ENCODE measurements at regions not wholly inside any gene's neighbourhood (a gene's known extent, or its start where the extent isn't known, plus 50 kb on each side); places are given as distances from the start of the nearest gene placed in this dataset.

DNA sequence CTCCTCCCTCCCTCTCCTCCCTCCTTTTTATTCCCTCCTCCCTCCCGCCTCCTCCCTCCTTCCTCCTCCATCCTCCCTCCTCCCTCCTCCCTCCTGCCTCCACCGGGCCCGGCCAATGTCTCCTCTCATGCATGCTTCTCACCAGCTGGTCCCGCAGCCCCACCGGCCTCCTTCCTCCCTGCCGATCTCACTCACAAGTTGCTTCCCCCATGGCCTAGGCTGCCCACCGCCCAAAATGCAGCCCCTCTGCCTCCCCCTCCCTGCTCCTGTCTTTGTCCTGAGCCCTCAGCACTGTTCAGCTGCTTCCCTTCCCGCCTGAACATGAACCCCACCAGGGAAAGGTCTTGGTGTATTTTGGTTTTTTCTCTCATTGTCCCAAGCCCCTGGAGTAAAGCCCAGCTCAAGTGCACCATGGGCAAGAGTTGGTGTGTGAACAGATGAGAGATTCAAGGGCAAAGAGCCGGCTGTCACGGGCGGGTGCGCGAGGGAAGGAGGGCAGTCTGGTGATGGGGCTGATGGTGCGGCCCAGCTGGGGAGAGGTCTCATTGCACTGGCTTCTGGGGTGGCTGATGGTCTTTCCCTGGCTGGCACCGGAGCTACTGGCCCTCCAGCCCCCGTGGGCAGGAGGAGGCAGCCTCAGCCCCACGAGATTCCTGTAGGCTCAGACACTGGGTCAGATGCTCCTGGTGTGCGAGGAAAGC lies 117.6 kb downstream of the TWIST2 start:
- Histone ChIP-seq H3K4me2 (ENCODE audit: low read depth, low read length, poor library complexity, severe bottlenecking) (no peak overlapping the region), H3K9me3 (ENCODE audit: insufficient read depth, low read length) (no peaks in the 10 kb centered on the region), H4K20me1 (ENCODE audit: low read depth, low read length) (no peaks in the 10 kb centered on the region), H3K9ac (ENCODE audit: low read length) (no peak overlapping the region), H3K36me3 (ENCODE audit: low read length) (no peaks in the 10 kb centered on the region), H3K9me2 (replicated peaks; ENCODE audit: insufficient read depth, low read length) (no peaks in the 10 kb centered on the region), H2AFZ (ENCODE audit: low read depth, low read length, severe bottlenecking) (no peak overlapping the region), H3K27me3 (ENCODE audit: low read length) (no peaks in the 10 kb centered on the region), H3K4me3 (ENCODE audit: insufficient read depth, low read length, poor library complexity, severe bottlenecking) (no peak overlapping the region), H3K79me2 (ENCODE audit: insufficient read depth, low read length) (no peaks in the 10 kb centered on the region), H3F3A (ENCODE audit: insufficient read depth) (no peaks in the 10 kb centered on the region), H3K27ac (ENCODE audit: low read depth, low read length) (no peak overlapping the region)
- TF ChIP-seq CTCF (IDR thresholded peaks at IDR 0.05; ENCODE audit: insufficient read depth, low read length, poor library complexity, severe bottlenecking), result no peak

DNA sequence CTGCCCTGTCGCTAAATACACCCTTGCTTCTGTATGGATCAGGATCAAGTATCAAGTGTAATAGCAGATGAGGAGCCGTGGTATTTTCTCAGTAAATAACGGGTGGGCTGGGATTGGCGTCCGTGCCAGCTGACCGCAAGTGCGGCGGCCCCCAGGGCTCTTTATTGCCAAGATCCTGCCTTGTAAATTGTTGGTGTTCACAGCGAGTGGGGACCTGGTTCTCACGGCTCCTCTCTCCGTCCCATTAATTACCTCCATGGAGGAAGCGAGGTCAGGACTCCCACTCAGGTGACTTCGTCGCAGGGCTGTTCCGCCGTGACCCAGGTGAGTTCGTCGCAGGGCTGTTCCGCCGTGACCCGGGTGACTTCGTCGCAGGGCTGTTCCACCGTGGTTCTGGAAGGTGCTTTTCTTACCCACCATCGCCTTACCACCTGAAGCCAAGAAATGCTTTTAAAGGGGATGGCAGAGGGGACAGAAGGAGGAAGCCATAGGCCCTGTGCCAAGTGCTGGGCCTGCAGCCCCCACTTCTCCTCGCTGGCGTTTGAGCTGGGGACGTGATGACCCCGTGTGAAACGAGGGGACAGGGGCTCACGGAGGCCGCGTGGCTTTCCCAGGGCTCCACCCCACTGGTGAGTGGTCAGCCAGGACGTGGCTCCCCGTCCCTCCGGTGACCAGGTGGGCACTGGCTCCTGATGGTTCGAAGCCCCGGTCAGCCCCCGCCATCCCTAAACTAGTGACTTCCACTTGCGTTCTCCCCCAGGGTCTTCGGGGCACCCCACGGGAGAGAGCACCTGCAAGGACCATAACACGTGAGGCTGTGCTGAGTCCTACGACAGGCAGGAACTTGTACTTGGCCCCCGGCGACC lies 118.4 kb downstream of the TWIST2 start:
- Histone ChIP-seq H3K27ac (ENCODE audit: low read depth, low read length) (no peak overlapping the region), H3K9ac (ENCODE audit: low read length) (no peak overlapping the region), H3K36me3 (ENCODE audit: low read length) (no peaks in the 10 kb centered on the region), H3K79me2 (ENCODE audit: insufficient read depth, low read length) (no peaks in the 10 kb centered on the region), H3F3A (ENCODE audit: insufficient read depth) (no peaks in the 10 kb centered on the region), H3K4me3 (ENCODE audit: insufficient read depth, low read length, poor library complexity, severe bottlenecking) (no peak overlapping the region), H4K20me1 (ENCODE audit: low read depth, low read length) (no peaks in the 10 kb centered on the region), H3K9me3 (ENCODE audit: insufficient read depth, low read length) (no peaks in the 10 kb centered on the region), H2AFZ (ENCODE audit: low read depth, low read length, severe bottlenecking) (no peak overlapping the region), H3K9me2 (replicated peaks; ENCODE audit: insufficient read depth, low read length) (no peaks in the 10 kb centered on the region), H3K4me2 (ENCODE audit: low read depth, low read length, poor library complexity, severe bottlenecking) (no peak overlapping the region), H3K27me3 (ENCODE audit: low read length) (no peaks in the 10 kb centered on the region)
- TF ChIP-seq EZH2phosphoT487 (conservative IDR thresholded peaks at IDR 0.05; ENCODE audit: low read length), result no peak
- no peak for TF ChIP-seq CTCF (IDR thresholded peaks at IDR 0.05; ENCODE audit: insufficient read depth, low read length, poor library complexity, severe bottlenecking)

DNA sequence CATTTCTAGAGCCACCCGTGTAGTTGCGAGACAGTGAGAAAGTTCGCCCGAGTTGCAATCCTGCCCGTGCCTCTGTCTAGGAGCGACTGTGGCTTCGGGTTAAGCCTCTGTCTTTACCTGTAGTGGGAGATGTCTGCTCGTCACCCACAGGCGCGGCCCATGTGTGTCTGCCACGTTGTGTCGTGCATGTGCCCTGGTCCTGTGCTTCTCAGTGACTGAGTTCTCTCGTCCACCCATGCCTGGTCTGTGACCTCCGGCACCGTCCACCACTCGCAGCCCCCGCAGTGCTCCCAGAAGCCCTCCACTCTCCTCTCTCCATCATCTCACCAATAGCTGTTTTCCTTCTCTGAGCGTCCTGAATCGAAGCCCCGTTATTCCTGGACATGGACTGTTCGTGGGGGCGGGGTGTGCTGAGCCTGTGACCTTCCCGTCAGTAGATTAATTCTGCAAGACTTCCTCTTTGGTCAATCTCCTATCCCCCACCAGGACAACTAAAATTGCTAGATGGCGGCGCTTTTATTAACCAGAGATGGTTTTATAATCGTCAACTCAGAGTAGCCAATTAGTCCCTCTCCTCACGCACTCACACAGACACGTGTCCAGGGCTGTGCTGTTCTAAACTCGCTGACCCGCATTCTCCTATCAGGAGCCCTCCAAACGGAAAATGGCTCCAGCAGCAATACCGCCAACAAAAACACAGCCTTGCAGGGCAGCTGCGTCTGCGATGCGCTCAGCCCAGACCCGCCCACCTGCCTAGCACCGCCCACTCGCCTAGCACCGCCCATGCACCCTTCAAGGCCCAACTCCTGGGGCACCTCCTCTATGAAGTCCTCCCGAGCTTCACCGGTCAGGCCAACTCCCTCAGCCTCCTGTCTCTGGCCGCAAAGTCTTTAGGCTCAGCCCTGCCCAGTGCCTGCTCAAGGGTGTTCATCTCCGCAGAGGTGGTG lies 119.4 kb downstream of the TWIST2 start:
- H3K9me2 ChIP-seq (replicated peaks; ENCODE audit: insufficient read depth, low read length), result no peaks in the 10 kb centered on the region
- H3K9ac ChIP-seq (ENCODE audit: low read length), result no peak overlapping the region
- no peaks in the 10 kb centered on the region for H3K79me2 ChIP-seq (ENCODE audit: insufficient read depth, low read length)
- no peaks in the 10 kb centered on the region for H3K27me3 ChIP-seq (ENCODE audit: low read length)
- no peak overlapping the region for H3K4me2 ChIP-seq (ENCODE audit: low read depth, low read length, poor library complexity, severe bottlenecking)
- H3K9me3 ChIP-seq (ENCODE audit: insufficient read depth, low read length), result no peaks in the 10 kb centered on the region
- no peaks in the 10 kb centered on the region for H3K36me3 ChIP-seq (ENCODE audit: low read length)
- no peak overlapping the region for H3K4me3 ChIP-seq (ENCODE audit: insufficient read depth, low read length, poor library complexity, severe bottlenecking)
- H2AFZ ChIP-seq (ENCODE audit: low read depth, low read length, severe bottlenecking), result no peak overlapping the region
- H4K20me1 ChIP-seq (ENCODE audit: low read depth, low read length), result no peaks in the 10 kb centered on the region
- TF ChIP-seq CTCF (IDR thresholded peaks at IDR 0.05; ENCODE audit: insufficient read depth, low read length, poor library complexity, severe bottlenecking), result no peak
- no peak for TF ChIP-seq EZH2phosphoT487 (conservative IDR thresholded peaks at IDR 0.05; ENCODE audit: low read length)
- H3F3A ChIP-seq (ENCODE audit: insufficient read depth), result no peaks in the 10 kb centered on the region
- no peak overlapping the region for H3K27ac ChIP-seq (ENCODE audit: low read depth, low read length)

Data from SU-DHL-6 (cell line).